GM19468 (cell line): ENCODE measurements at regions not wholly inside any gene's neighbourhood (a gene's known extent, or its start where the extent isn't known, plus 50 kb on each side); places are given as distances from the start of the nearest gene placed in this dataset.
A peak's percentile ranks its signal among the peaks of the same experiment; 100 is the strongest.
"Not testable (repeated sequence)": the region's sequence is repeated elsewhere in the genome, so short reads cannot be mapped to it uniquely, and the experiment has no call there.

Source experiments
- ATAC-seq: cut with Tn5 transposase; IDR thresholded peaks from one replicate; pipeline ENCODE4 v1.9.1; 2021; ENCODE audit warnings: mild to moderate bottlenecking, moderate library complexity, moderate number of reproducible peaks; ENCODE audit not compliant: unreplicated experiment; ENCODE audit errors: extremely low read depth

DNA sequence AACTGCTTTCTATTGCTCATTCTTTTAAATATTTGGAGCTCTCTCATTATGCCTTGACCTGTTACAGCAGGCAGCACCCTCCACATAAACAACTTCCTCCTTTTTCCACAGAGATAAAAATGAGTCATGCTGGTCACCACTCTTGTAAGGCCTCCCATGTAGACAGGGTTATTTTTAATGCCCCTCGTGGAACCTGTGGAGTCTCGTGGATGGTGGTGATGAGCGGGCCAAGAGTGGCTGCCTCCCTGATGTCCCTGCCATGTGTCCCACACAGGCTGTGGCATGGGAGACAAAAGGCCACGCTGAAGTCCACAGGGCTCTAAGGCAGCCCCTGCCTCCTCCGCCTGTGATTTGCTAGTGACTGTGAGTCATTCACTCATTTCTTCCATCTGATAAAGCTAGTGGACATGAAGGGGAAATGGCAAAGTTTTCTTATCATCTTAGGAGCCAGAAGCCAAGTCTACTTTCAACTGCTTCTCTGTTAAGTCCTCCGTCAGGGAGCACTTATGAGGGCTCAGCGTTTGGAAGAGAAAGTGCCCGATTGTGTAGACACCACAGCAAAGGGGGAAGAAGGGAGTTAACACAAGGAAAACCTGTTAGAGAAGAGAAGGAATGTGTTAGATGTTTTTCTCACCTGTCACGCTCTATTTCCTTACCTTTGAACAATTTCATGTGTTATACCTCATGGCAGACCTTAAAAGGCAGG, 121.6 kb upstream of the FAT1 start:
- no peak for ATAC-seq

DNA sequence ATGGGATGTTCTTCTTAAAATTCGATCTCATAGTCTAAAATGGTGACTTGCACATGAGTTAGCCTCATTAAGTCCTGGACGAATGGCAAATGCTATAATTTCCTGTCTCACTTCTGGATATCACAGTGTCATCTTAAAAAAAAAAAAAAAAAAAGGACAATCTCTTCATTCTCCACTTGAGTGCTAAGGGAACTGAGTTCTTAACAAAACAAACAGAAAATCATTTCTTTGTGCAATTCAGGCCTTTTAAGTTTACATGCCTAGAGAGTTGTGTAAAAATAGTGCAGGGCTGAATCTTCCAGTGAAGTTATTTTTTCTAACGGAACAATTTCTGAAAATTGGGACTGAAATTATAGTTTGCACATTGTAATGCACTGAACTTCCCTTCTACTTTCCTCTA, 122.8 kb upstream of the FAT1 start:
- ATAC-seq = no peak

DNA sequence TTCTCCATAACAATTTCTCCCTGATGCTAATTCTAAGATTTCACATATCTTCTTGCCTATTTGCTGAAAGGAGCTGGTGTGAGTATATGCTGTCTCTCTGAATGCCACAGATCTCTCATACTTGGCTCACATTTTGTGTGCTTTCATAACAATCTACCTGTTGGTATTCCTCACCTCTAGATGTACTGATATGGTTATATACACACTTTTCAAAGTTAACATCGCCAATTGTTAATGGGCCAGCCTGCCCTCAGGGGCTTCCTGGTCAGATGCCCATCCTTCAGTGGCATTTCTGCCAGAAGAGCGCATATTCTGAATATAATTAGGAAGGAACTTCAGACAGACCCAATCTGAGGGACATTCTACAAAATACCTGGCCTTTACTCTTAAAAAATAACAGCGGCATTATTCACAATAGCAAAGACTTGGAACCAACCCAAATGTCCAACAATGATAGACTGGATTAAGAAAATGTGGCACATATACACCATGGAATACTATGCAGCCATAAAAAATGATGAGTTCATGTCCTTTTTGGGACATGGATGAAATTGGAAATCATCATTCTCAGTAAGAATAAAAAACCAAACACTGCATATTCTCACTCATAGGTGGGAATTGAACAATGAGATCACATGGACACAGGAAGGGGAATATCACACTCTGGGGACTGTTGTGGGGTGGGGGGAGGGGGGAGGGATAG, 123.9 kb upstream of the FAT1 start:
- not testable (repeated sequence) for ATAC-seq

DNA sequence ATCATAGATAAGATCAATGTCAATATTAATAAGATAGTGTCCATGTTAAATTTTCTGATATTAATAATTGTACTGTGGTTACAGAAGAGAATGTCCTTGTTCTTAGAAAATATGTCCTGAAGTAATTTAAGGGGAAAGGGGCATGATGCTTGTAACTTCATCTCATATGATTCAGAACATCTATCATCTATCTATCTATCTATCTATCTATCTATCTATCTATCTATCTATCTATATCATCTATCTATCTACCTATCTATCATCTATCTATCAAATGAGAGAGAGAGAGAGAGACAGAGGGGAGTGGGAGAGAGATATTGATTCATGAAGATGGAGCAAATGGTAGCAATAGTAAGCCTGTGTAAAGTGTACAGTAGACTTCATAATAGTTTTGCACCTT, 124.8 kb upstream of the FAT1 start:
- ATAC-seq = no peak

DNA sequence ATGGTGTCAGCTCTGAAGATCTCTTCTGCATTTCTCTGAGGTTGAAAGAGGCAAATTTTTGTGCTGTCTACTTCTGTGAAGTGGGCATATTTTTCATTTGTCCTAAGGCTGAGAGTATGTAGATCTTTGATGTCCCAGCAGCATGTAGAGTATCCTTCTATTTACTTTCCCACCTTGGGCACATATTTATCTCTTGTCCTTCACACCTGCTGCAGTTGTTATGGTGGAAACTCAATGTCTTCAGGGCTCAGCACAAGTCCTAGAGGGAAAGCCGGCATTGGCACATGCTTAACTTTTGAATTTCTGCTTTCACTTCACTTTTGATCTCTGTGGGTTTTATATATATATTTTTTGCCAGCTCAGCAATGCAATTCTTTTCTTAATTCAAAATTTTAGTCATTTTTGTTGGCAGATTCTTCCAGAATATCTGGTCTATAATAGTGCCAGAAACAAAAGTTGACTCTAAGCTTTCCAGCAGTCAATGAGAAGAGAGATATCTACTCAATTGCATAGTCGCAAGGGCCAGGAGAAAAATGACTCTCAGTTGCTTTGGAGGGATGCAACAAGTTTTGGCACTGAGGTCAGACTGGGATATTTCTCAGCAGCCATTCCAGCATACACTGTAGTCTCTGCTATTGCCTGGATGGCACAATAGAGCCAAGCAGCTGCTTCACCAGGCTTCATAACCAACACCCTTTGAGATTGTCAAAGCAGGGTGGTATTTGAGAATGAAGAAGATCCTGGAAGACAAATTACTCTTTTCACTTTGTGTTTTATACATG, 127.8 kb upstream of the FAT1 start:
- ATAC-seq = no peak

DNA sequence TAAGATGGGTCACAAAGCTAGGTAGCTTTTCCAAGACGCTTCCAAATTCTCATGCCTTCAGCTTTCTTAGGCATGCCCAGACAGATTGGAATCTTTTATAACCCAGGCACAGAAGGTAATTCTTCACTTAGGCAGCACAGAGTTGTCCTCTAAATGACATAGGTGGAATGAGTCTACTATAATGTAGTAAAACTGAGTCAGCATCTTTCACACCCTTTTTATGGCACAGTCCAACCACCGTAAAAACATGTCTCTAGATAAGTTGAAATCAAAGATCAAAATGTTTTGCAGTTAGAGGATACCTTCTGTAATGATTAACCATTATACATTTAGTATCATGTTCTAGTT, 128.4 kb upstream of the FAT1 start:
- ATAC-seq = no peak

DNA sequence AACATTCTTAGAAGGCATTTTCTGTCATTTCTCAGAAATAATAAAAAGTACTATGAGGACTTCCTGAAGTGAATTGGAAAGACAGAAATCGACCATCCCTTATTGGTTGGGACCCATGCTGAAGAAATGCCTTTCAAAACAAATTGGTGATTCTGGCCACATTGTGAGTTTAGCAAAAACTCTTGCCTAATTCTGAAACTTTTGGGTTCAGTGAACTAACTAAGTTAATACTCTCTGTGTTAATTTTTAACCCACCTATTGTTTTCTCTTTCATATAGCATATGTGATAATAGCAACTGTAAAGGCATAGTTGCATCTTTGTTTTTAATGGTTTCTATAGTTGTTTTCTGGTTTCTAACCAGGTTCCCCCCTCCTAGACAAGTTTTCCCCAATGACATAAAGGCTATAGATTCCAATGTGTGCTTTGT, 129.3 kb upstream of the FAT1 start:
- peak; percentile 57 for ATAC-seq

DNA sequence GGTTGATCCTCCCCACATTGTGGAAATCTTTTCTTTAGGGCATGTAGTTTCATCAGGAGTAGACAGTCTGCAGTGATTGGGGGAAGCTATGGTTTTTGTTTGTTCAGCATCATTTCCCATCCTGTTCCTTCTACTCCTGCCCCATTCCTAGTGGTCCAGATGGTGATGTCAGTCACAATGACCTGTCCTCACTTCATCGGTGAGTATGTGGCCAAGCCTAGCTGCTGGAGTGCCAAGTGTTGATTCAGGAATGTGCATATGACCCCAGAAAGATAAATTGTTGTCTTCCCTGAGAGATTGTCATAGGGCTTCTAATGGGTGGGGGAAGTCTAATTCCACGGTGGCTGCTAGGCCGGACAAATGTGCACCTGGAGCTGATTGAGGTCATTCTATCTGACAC, 130.6 kb upstream of the FAT1 start:
- no peak for ATAC-seq

DNA sequence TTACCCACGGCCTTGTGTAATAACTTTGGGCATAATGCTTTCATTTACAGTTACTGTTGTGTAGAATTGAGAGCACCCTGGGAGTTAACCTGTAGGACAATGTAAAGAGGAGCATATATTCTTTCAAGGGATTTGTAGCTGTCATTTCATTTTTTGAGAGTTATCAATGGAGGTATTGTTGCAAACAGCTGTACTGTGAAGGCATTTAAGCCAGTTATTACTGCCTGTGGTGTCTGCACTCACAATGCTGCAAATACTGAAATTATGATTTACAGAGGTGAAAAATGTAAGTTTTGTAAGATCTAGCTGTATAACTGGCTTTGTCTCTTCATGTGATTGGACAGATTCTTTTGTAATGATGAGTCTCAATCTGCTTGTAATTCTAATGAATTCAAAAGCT, 131.5 kb upstream of the FAT1 start:
- ATAC-seq = no peak

DNA sequence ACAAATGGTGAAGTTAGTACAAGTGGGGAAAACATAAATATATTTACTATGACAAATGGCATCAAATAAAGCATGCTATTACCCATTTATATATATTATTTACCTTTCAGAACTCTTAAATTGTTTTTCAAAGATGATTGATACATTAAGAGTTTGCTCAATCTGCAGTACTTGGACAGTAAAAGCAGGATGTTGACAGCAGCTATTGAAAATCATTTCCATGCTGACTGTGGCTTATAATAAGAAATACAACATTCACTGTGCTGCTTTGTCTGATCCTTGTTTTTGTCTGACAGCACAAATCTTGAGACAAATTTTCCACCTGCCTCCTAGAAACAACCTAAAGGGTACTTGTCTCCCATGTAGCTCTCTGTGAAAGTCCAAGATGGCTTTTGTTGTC, 134.1 kb upstream of the FAT1 start:
- ATAC-seq = no peak

DNA sequence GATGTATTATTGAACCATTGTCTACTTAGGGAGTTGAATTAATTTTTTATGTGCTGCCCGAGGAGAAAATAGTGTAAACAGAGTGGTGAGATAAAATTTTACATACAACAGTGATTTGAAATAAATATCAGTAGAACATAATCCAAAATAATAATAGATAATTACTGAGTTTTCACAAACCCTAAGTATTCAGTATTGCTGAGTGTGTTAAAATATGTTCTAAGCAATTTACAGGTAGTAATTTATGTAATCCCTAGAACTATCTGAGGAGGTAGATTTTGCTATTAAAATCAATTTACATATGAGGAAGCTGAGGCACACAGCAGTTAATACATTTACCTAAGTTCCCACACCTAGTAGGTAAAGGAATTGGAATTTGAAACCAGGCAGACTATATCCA, 134.7 kb upstream of the FAT1 start:
- no peak for ATAC-seq

DNA sequence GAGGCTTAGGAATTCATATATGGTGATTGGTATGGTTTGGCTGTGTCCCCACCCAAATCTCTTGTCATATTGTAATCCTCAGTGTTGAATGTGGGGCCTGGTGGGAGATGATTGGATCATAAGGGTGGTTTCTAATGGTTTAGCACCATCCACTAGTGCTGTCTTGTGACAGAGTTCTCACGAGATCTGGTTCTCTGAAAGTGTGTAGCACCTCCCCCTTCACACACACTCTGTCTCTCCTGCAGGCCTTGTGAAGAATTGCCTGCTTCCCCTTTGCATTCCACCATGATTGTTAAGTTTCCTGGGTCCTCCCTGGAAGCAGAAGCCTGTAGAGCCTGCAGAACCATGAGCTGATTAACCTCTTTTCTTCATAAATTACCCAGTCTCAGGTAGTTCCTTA, 135.8 kb upstream of the FAT1 start:
- no peak for ATAC-seq

DNA sequence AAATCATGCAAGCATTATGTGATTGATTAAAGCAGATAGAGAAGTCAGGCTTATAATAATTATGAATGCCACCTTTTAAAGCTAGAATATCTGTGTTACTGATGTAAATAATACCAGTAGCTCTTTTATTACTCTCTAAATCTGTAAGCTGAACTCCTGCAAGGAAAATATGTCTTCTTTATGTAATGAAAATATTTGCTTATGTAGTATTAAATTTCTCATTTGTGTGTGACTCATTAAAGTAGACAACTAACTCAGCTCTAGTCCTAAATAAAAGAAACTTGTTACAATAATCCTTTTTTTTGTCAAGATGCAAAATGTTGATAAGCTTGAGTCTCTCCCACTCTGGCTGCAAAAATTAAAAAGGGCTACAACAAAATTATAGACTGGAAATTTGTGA, 137.7 kb upstream of the FAT1 start:
- ATAC-seq = no peak

DNA sequence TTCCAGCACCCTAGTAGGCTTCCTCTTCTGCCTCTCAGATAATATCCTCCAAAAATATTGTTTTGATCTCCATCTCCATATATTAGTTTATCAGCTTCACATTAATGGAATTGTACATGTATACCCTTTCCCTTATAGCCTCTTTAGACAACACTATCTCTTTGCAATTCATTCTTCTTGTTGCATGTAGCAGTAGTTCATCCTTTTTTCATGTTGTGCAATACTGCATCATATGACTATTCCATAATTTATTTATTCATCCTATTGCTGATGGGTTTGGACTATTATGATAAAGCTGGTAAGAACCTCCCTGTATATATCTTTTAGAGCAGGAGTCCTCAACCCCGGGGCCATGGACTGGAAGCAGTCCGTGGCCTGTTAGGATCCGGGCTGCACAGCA, 148.2 kb upstream of the FAT1 start:
- no peak for ATAC-seq

DNA sequence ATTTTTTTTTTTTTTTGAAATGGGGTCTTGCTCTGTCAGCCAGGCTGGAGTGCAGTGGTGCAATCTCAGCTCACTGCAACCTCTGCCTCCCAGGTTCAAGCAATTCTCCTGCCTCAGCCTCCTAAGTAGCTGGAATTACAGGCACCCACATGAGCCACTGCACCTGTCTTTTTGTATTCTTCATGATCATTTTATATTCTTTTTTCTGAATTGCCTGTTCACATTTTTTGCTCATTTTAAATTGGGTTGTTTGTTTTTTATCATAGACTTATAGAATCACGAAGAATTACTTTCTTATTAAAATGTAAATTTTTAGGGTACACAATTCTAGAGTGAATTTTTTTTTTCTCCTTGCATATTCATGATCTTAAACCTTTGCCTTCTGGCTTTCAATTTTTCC, 149.4 kb upstream of the FAT1 start:
- ATAC-seq = not testable (repeated sequence)

DNA sequence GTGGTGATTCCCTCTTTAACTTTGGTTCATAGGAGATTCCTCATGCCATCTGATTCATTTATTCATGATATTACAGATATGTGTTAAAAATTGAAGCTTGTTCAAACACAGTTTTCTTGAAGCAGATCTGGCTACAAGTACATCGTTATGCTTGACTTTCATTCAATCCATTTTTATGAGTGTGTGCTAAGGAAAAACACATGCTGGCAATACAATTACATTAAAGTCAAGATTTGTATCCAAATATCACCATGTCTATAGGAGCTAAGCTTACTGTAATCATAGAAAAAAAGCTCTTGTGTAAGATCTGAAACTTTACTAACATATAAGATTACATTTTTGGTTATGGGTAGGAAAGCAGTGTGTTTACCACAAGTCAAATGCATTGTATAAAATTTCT, 151.8 kb upstream of the FAT1 start:
- ATAC-seq = no peak

DNA sequence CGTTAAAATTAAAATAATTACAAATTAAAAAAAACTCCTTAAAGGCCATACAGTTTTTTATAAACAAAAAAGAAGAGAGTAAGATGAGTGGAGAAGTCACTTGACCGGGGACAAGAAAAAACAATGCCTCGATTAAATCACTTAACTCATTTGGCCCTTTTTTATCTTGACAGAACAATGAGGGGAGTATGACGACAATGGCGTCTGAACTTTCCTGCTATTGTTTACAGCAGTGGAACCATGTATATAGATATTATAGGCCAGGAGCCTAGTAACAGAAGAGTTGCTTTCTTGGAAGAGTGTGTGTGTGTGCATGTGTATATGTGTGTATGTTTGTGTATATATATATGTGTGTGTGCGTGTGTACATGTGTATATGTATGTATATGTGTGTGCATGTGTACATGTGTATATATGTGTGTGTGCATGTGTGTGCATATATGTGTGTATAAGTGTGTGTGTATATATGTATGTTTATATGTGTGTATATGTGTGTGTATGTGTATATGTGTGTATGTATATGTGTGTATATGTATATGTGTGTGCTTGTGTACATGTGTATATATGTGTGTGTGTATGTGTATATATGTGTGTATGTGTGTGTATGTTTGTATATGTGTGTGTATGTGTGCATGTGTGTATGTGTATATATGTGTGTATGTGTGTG, 153.4 kb upstream of the FAT1 start:
- ATAC-seq = no peak

DNA sequence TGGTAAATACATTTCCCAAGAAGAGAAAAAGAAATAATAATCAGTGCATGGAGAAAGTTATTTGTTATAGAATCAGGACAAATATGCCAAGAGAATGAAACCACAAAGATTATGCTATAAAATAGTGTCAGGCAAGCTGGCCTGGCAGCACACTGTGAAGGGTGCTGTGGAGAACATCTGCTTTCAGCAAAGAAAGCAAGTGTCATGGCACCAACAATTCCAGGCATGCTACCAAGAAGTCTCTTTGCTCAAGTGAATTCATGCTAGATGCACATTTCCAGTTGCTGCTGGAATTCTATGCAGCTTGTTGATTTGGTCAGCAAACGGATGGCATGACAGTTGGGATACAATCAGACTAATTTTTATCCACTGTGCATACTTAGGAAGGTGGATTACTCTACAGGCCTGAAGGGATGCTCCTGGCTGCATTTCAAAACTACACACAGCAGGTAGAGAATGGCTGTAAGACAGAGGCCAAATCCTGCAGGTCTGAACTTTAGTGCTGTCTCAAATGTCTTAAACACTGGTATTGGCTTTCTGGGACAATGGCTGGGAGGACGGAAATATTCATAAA, 154.6 kb upstream of the FAT1 start:
- ATAC-seq = no peak

DNA sequence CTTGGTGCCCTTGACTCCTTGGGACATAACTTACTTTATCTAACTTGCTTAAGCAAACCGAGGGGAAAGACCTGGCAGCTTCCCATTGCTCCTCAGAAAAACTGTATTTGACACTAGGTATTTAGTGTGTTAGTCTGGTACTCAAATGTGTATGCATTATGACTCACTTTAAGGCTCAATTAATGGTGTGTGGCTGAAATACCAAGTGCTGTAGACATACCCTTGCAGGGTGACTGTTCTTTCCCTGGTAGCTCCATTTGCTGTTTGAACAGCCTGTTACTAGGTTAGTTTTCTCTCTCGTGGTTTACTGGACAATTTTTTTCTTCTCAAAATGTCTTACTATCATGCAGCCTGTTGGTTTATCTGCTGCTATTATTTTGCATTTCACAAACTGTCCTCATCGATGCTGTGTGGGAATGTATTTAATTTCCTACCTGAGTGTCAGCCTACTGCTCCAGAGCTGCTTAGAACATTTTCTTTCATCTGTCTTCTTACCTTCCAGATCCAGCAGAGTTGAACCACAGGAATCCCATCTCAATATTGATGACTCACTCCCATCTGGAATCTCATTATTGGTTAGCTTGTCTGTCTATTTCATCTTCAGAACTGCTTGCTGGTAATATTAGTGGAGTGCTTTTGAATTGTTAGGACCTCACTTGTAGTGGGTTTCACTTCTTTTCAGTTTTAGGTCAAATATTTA, 158.0 kb upstream of the FAT1 start:
- ATAC-seq = no peak

DNA sequence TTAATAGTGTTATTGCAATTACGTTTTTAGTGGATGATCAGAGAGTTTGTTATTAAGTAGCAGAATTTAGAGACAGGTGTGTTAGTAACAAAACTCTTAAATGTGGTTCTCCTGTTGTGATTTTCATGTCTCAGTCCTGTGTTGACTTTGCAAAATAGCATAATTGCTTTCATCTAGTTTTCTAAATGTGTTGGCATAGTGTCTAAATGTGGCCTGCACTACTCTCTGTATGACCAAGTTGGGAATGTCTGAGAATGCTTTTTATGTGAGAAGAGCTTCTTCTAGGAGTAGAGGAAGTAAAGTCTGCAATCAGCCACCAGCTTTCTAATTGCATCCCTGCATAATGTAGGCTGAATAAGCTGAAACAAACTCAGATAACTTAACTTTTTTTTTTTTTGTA, 158.6 kb upstream of the FAT1 start:
- no peak for ATAC-seq
